ENCODE measurements at regions not wholly inside any gene's neighbourhood (a gene's known extent, or its start where the extent isn't known, plus 50 kb on each side); places are given as distances from the start of the nearest gene placed in this dataset.

- TF ChIP-seq CTCF (IDR thresholded peaks at IDR 0.05), result no peak
- DNase-seq (no peak), ATAC-seq (ENCODE audit: low read depth) (no peak)
- intact Hi-C loops (cut with micrococcal nuclease), result loop anchor here (5.0 kb wide), 1 partner anchor 139 kb away; no protein-coding TSS in a partner anchor
- no peaks in the 10 kb centered on the region for H3K36me3 Mint-ChIP-seq (ENCODE audit: low read depth)
- no peak overlapping the region for H3K4me3 Mint-ChIP-seq
- H3K4me1 Mint-ChIP-seq, result no peaks in the 10 kb centered on the region
- ChIA-PET CTCF (no interaction called here), POLR2A (no interaction called here)
- no peaks in the 10 kb centered on the region for H3K9me3 Mint-ChIP-seq
- no peak overlapping the region for H3K27ac Mint-ChIP-seq
- peaks cover 9% of the 10 kb centered on the region for H3K27me3 Mint-ChIP-seq
These were observed 245.4 kb downstream of the HNRNPD start for GRCh38 chr4:82128355-82128754.

GRCh38 chr4:82126512-82127040, 247.2 kb downstream of the HNRNPD start:
- Mint-ChIP-seq H3K9me3 (no peaks in the 10 kb centered on the region), H3K4me3 (no peak overlapping the region), H3K27me3 (peaks cover 9% of the 10 kb centered on the region), H3K36me3 (ENCODE audit: low read depth) (no peaks in the 10 kb centered on the region), H3K27ac (no peak overlapping the region), H3K4me1 (no peaks in the 10 kb centered on the region)
- intact Hi-C loops (cut with micrococcal nuclease), result loop anchor here (5.0 kb wide), 1 partner anchor 141 kb away; no protein-coding TSS in a partner anchor
- no peak for TF ChIP-seq CTCF (IDR thresholded peaks at IDR 0.05)
- POLR2A ChIA-PET, result no interaction called here
- CTCF ChIA-PET, result no interaction called here
- ATAC-seq (ENCODE audit: low read depth) (no peak), DNase-seq (no peak)

GRCh38 chr4:82125787-82126297, 247.9 kb downstream of the HNRNPD start:
- ChIA-PET CTCF (interaction anchor here (1.2 kb wide), 1 partner anchor 143 kb away, joined by 4 read pairs; no protein-coding TSS in a partner anchor), POLR2A (no interaction called here)
- ATAC-seq (ENCODE audit: low read depth) (no peak), DNase-seq (no peak)
- TF ChIP-seq CTCF (IDR thresholded peaks at IDR 0.05), result no peak
- Mint-ChIP-seq H3K9me3 (no peaks in the 10 kb centered on the region), H3K36me3 (ENCODE audit: low read depth) (no peaks in the 10 kb centered on the region), H3K4me3 (no peak overlapping the region), H3K4me1 (no peaks in the 10 kb centered on the region), H3K27ac (no peak overlapping the region), H3K27me3 (peaks cover 9% of the 10 kb centered on the region)
- intact Hi-C loops (cut with micrococcal nuclease), result loop anchor here (5.0 kb wide), 1 partner anchor 141 kb away; no protein-coding TSS in a partner anchor

- intact Hi-C loops (cut with micrococcal nuclease), result loop anchor here (5.0 kb wide), 2 partner anchors 142 to 237 kb away; no protein-coding TSS in a partner anchor
- no peak overlapping the region for H3K27ac Mint-ChIP-seq
- H3K4me3 Mint-ChIP-seq, result no peak overlapping the region
- ChIA-PET CTCF (interaction anchor here (1.2 kb wide), 1 partner anchor 143 kb away, joined by 4 read pairs; no protein-coding TSS in a partner anchor), POLR2A (no interaction called here)
- no peak for TF ChIP-seq CTCF (IDR thresholded peaks at IDR 0.05)
- no peaks in the 10 kb centered on the region for H3K4me1 Mint-ChIP-seq
- H3K36me3 Mint-ChIP-seq (ENCODE audit: low read depth), result no peaks in the 10 kb centered on the region
- no peaks in the 10 kb centered on the region for H3K9me3 Mint-ChIP-seq
- DNase-seq (no peak), ATAC-seq (ENCODE audit: low read depth) (no peak)
- peaks cover 9% of the 10 kb centered on the region for H3K27me3 Mint-ChIP-seq
These were observed 248.6 kb downstream of the HNRNPD start for GRCh38 chr4:82124932-82125786.

- DNase-seq (no peak), ATAC-seq (ENCODE audit: low read depth) (no peak)
- no peak for TF ChIP-seq CTCF (IDR thresholded peaks at IDR 0.05)
- Mint-ChIP-seq H3K9me3 (no peaks in the 10 kb centered on the region), H3K27me3 (peaks cover 9% of the 10 kb centered on the region), H3K36me3 (ENCODE audit: low read depth) (no peaks in the 10 kb centered on the region), H3K4me1 (no peaks in the 10 kb centered on the region), H3K27ac (no peak overlapping the region), H3K4me3 (no peak overlapping the region)
- intact Hi-C loops (cut with micrococcal nuclease), result loop anchor here (5.0 kb wide), 1 partner anchor 238 kb away; no protein-coding TSS in a partner anchor
- CTCF ChIA-PET, result no interaction called here
- POLR2A ChIA-PET, result no interaction called here
These were observed 249.4 kb downstream of the HNRNPD start for GRCh38 chr4:82124365-82124764.
